Transverse colon (tissue), 4 donors: ENCODE measurements at regions not wholly inside any gene's neighbourhood (a gene's known extent, or its start where the extent isn't known, plus 50 kb on each side); places are given as distances from the start of the nearest gene placed in this dataset.
A peak's percentile ranks its signal among the peaks of the same experiment; 100 is the strongest.

Experiments used
- DNase-seq: peaks from one replicate; pipeline ENCODE4 v3.0.0-alpha.2; 2019
- H3K27ac ChIP-seq, 4 donors: fragments of 200-600 bp; sonication (generic); 2 replicates each; pipeline ENCODE4 v1.5.1; 2016 to 2018; ENCODE audit warnings: inconsistent platforms in 4 of 4
- H3K27me3 ChIP-seq: fragments of 200-600 bp; sonication (generic); 2 replicates; pipeline ENCODE4 v1.5.1; 2017; ENCODE audit warnings: inconsistent platforms
- H3K36me3 ChIP-seq, 4 donors: fragments of 200-600 bp; sonication (generic); 2 replicates each; pipeline ENCODE4 v1.5.1; 2017 to 2019; ENCODE audit warnings: inconsistent platforms in 4 of 4
- H3K4me1 ChIP-seq, 4 donors: fragments of 200-600 bp; sonication (generic); 2 replicates each; pipeline ENCODE4 v1.5.1; 2017 to 2020; ENCODE audit warnings: inconsistent platforms in 4 of 4
- H3K4me3 ChIP-seq, 4 donors: fragments of 200-600 bp; sonication (generic); 1 replicate in 1 of 4; 2 replicates in 3 of 4; pipeline versions ENCODE4 v1.5.1 to v1.6.1; 2017 to 2019; ENCODE audit warnings: inconsistent platforms in 4 of 4
- H3K9me3 ChIP-seq, 2 donors: fragments of 200-600 bp; sonication (generic); 2 replicates each; pipeline ENCODE4 v1.5.1; 2017 to 2019; ENCODE audit warnings: inconsistent platforms in 2 of 2
- EP300 ChIP-seq: sonication (generic); formaldehyde crosslinking; IDR thresholded peaks from one replicate; pipeline ENCODE4 v1.6.1; 2017; ENCODE audit warnings: antibody characterized with exemption, low read depth
- POLR2A ChIP-seq: fragments of 450-650 bp; IDR thresholded peaks from one replicate; pipeline ENCODE4 v1.6.1; 2016; ENCODE audit warnings: antibody characterized with exemption, mild to moderate bottlenecking, moderate library complexity
- POLR2AphosphoS5 ChIP-seq, 3 donors: sonication (generic); formaldehyde crosslinking; IDR thresholded peaks; one replicate each; pipeline ENCODE4 v1.6.1; 2016; ENCODE audit warnings: antibody characterized with exemption in 3 of 3
- WGBS, 2 donors: methylation state at CpG; one replicate each; pipeline ENCODE4 v1.1.5; 2018; ENCODE audit warnings: low coverage in 1 of 2; 5-methylcytosine and 5-hydroxymethylcytosine counted together
- in situ Hi-C, 4 donors: fragments of 200-750 bp; cut with MboI; loops; one replicate each; pipeline versions ENCODE4 v1.15.0 to v1.15.1; 2017; ENCODE audit warnings: low sequenced_read_pairs in 3 of 4, low pct_ligation_motif_present in 1 of 4, low pct_unique_long_range_greater_than_20kb in 1 of 4
- intact Hi-C: fragments of 100-400 bp; cut with DNase I; formaldehyde crosslinking; loops from one replicate; pipeline ENCODE4 v1.15.1; 2023; ENCODE audit warnings: low total_unique reads
- TF ChIP-seq, protein P1 (sequence below), 5 experiments: fragments of 200-600 bp in 3 of 5; fragments of 450-650 bp in 2 of 5; sonication (generic) in 3 of 5; IDR thresholded peaks; 1 replicate in 2 of 5; 2 replicates in 3 of 5; pipeline ENCODE4 v1.5.1; 2016 to 2017; ENCODE audit warnings: antibody characterized with exemption in 5 of 5, inconsistent platforms in 3 of 5, mild to moderate bottlenecking in 2 of 5, moderate library complexity in 1 of 5

- H3K9me3 ChIP-seq, result no peaks in the 10 kb centered on the region
- H3K4me3 ChIP-seq, result no peak overlapping the region
- intact Hi-C loops (no loop called here), in situ Hi-C loops (no loop called here)
- no peak overlapping the region for H3K27ac ChIP-seq
- peaks cover 3 to 13% (median 8%) of the 10 kb centered on the region in 4 donors for H3K4me1 ChIP-seq
- no peaks in the 10 kb centered on the region for H3K36me3 ChIP-seq
- no peak for TF ChIP-seq POLR2AphosphoS5 (IDR thresholded peaks at IDR 0.05)
- no peak for TF ChIP-seq EP300
- TF ChIP-seq POLR2A, result no peak
- TF ChIP-seq, protein P1, sequence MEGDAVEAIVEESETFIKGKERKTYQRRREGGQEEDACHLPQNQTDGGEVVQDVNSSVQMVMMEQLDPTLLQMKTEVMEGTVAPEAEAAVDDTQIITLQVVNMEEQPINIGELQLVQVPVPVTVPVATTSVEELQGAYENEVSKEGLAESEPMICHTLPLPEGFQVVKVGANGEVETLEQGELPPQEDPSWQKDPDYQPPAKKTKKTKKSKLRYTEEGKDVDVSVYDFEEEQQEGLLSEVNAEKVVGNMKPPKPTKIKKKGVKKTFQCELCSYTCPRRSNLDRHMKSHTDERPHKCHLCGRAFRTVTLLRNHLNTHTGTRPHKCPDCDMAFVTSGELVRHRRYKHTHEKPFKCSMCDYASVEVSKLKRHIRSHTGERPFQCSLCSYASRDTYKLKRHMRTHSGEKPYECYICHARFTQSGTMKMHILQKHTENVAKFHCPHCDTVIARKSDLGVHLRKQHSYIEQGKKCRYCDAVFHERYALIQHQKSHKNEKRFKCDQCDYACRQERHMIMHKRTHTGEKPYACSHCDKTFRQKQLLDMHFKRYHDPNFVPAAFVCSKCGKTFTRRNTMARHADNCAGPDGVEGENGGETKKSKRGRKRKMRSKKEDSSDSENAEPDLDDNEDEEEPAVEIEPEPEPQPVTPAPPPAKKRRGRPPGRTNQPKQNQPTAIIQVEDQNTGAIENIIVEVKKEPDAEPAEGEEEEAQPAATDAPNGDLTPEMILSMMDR (IDR thresholded peaks at IDR 0.05), result no peak
- no peak for DNase-seq
- no peaks in the 10 kb centered on the region for H3K27me3 ChIP-seq
- 89 to 97% methylated on average over 7 to 9 of the region's 9 CpGs for WGBS, 2 donors
Observed at GRCh38 chr2:16117021-16117700, 176.8 kb downstream of the MYCN start.

- Histone ChIP-seq H3K27me3 (no peaks in the 10 kb centered on the region), H3K9me3 (no peaks in the 10 kb centered on the region), H3K27ac (peak overlapping the region in 3 of 4 donors; percentile 16 to 59 (median 56)), H3K4me1 (peaks cover 3 to 13% (median 8%) of the 10 kb centered on the region in 4 donors), H3K4me3 (no peak overlapping the region), H3K36me3 (no peaks in the 10 kb centered on the region)
- TF ChIP-seq POLR2A (no peak), EP300 (no peak), POLR2AphosphoS5 (IDR thresholded peaks at IDR 0.05) (no peak)
- 85 to 89% methylated on average over 5 to 7 of the region's 7 CpGs for WGBS, 2 donors
- intact Hi-C loops (no loop called here), in situ Hi-C loops (no loop called here)
- no peak for DNase-seq
Observed at GRCh38 chr2:16115881-16116830, 175.8 kb downstream of the MYCN start.

DNA sequence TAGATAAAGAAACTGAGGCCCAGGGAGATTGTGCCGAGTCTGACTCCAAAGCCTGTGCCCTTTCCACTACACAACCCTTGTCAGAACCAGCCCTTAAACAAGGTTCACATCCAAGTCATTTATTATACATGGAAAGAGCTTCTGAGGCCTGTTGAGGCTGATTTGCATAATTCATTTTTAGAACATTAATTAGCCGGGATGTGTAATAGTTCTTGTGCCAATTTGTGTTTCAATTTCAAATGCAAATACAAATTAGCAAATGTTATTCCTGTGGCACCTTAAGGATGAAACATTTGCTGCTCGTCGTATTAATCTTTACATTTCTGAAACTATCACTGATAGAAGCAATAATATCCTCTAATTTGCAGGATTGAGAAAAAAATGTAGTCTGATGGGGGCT lies 174.9 kb downstream of the MYCN start:
- H3K4me3 ChIP-seq, result no peak overlapping the region
- H3K4me1 ChIP-seq, result peaks cover 3 to 13% (median 8%) of the 10 kb centered on the region in 4 donors
- TF ChIP-seq POLR2A (no peak), EP300 (no peak), POLR2AphosphoS5 (IDR thresholded peaks at IDR 0.05) (no peak)
- TF ChIP-seq, protein P1 (IDR thresholded peaks at IDR 0.05), result no peak
- H3K27me3 ChIP-seq, result no peaks in the 10 kb centered on the region
- H3K36me3 ChIP-seq, result no peaks in the 10 kb centered on the region
- intact Hi-C loops, result no loop called here
- no peak for DNase-seq
- in situ Hi-C loops, result no loop called here
- peak overlapping the region; percentile 16 to 66 (median 58) for H3K27ac ChIP-seq
- WGBS, 2 donors, result 76 to 80% methylated on average over 4 of the region's 4 CpGs
- no peaks in the 10 kb centered on the region for H3K9me3 ChIP-seq

DNA sequence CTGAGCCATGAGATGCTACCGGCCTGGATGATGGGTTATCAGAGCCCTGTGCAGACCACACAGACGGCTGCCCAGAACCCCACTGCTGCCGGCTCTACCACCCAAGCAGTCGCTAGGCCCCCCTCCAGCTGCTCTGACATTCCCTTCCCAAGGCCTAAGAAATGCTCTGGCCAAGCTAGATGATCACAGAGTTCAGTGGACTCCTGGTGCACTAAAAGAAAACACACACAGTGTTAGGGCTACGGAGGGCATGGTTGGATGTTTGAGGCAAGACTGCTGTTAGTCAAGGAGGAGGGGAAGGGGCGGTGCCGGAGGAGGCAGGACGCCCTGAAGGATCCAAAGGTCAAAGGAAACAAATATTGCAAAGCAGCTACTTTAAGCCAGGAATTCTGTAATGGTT lies 174.5 kb downstream of the MYCN start:
- intact Hi-C loops (no loop called here), in situ Hi-C loops (no loop called here)
- no peak overlapping the region for H3K4me3 ChIP-seq
- WGBS, 2 donors, result 55% methylated on average over 8 of the region's 8 CpGs; no CpG with 5 or more reads in 1 of the 2 donors
- peak; percentile 77 for DNase-seq
- peak overlapping the region; percentile 53 to 66 (median 58) for H3K27ac ChIP-seq
- no peaks in the 10 kb centered on the region for H3K9me3 ChIP-seq
- no peak for TF ChIP-seq POLR2A
- peak in 1 of 3 donors; percentile 10 for TF ChIP-seq POLR2AphosphoS5 (IDR thresholded peaks at IDR 0.05)
- H3K36me3 ChIP-seq, result no peaks in the 10 kb centered on the region
- H3K27me3 ChIP-seq, result no peaks in the 10 kb centered on the region
- peaks cover 3 to 13% (median 8%) of the 10 kb centered on the region in 4 donors for H3K4me1 ChIP-seq

- intact Hi-C loops, result no loop called here
- TF ChIP-seq, protein P1 (IDR thresholded peaks at IDR 0.05), result no peak
- no peak for TF ChIP-seq EP300
- no peak for TF ChIP-seq POLR2AphosphoS5 (IDR thresholded peaks at IDR 0.05)
- no peak for TF ChIP-seq POLR2A
- H3K9me3 ChIP-seq, result no peaks in the 10 kb centered on the region
- DNase-seq, result no peak
- H3K4me3 ChIP-seq, result no peak overlapping the region
- WGBS, 2 donors, result 84 to 100% methylated on average over 2 to 11 of the region's 11 CpGs
- no peaks in the 10 kb centered on the region for H3K27me3 ChIP-seq
- H3K27ac ChIP-seq, result no peak overlapping the region
- in situ Hi-C loops, result no loop called here
- no peaks in the 10 kb centered on the region for H3K36me3 ChIP-seq
- peaks cover 3 to 13% (median 8%) of the 10 kb centered on the region in 4 donors for H3K4me1 ChIP-seq
Observed at GRCh38 chr2:16114070-16114469, 173.7 kb downstream of the MYCN start.
